ENCODE measurements at regions not wholly inside any gene's neighbourhood (a gene's known extent, or its start where the extent isn't known, plus 50 kb on each side); places are given as distances from the start of the nearest gene placed in this dataset.

GRCh38 chr5:9780501-9780900 is 150.3 kb upstream of the TAS2R1 start:
- H2BK120ac ChIP-seq (replicated peaks; ENCODE audit: low read depth, low read length) = no peak overlapping the region
- no peak overlapping the region for H2BK5ac ChIP-seq (ENCODE audit: low read depth, low read length)
- ChIA-PET CTCF (ENCODE audit: partially characterized antibody) (interaction anchor here (1.5 kb wide), 1 partner anchor 249 kb away, joined by 4 read pairs; no protein-coding TSS in a partner anchor), POLR2A (ENCODE audit: partially characterized antibody) (no interaction called here)
- H3K79me1 ChIP-seq (ENCODE audit: low read depth, low read length) = no peaks in the 10 kb centered on the region
- no peak overlapping the region for H3K9ac ChIP-seq (replicated peaks in 1 of 4; ENCODE audit: extremely low read depth in 1 of 4, low read depth in 3 of 4, low read length in 3 of 4)
- no peak overlapping the region for H2AFZ ChIP-seq (ENCODE audit: low read length)
- no peak overlapping the region for H3K14ac ChIP-seq (ENCODE audit: insufficient read length)
- no peaks in the 10 kb centered on the region for H4K20me1 ChIP-seq (replicated peaks in 1 of 2; ENCODE audit: control insufficient read depth in 1 of 2, insufficient read depth in 2 of 2, low read length in 2 of 2)
- no peak overlapping the region for H2BK20ac ChIP-seq (ENCODE audit: low read length)
- FAIRE-seq = no peak
- H3K56ac ChIP-seq (replicated peaks; ENCODE audit: insufficient read length, low read depth, low read length) = no peak overlapping the region
- no peaks in the 10 kb centered on the region for H3K23me2 ChIP-seq (ENCODE audit: low read depth, low read length)
- H3K9me3 ChIP-seq (ENCODE audit: insufficient read depth in 2 of 2, low read depth in 1 of 2, low read length in 1 of 2) = no peaks in the 10 kb centered on the region
- no peak overlapping the region for H2BK12ac ChIP-seq (ENCODE audit: low read depth, low read length)
- no peak overlapping the region for H2BK15ac ChIP-seq (ENCODE audit: low read length)
- no peak overlapping the region for H4K5ac ChIP-seq (ENCODE audit: insufficient read length, low read depth, low read length)
- no peaks in the 10 kb centered on the region for H3K36me3 ChIP-seq (ENCODE audit: control insufficient read depth in 2 of 4, insufficient read depth in 4 of 4, low read length in 3 of 4)
- peaks cover 0 to 5% (median 3%) of the 10 kb centered on the region in 4 experiments; a peak in 2 of 7 replicates for H3K4me1 ChIP-seq (replicated peaks in 1 of 4; ENCODE audit: control insufficient read depth in 3 of 4, insufficient read depth in 4 of 4, low read length in 3 of 4)
- no peaks in the 10 kb centered on the region for H3K27me3 ChIP-seq (replicated peaks in 1 of 4; ENCODE audit: control insufficient read depth in 3 of 4, extremely low read depth in 1 of 4, insufficient read depth in 3 of 4, low read length in 3 of 4)
- H3K27ac ChIP-seq (ENCODE audit: low read depth, low read length) = no peak overlapping the region
- H3K79me2 ChIP-seq (ENCODE audit: control insufficient read depth in 1 of 2, insufficient read depth in 2 of 2, low read length in 2 of 2) = no peaks in the 10 kb centered on the region
- no peak overlapping the region for H4K91ac ChIP-seq (replicated peaks; ENCODE audit: insufficient read length, low read length)
- H3K23ac ChIP-seq (ENCODE audit: insufficient read length) = no peak overlapping the region
- no peak overlapping the region for H3K4ac ChIP-seq (replicated peaks; ENCODE audit: insufficient read length, low read depth, low read length)
- no peak overlapping the region for H3K4me3 ChIP-seq (ENCODE audit: extremely low read depth in 1 of 4, insufficient read depth in 2 of 4, low read depth in 3 of 4, low read length in 4 of 4)
- H3K4me2 ChIP-seq (ENCODE audit: insufficient read depth in 1 of 2, low read depth in 2 of 2, low read length in 2 of 2) = no peak overlapping the region
- WGBS, 2 experiments (ENCODE audit: extremely low coverage in 1 of 2, insufficient coverage in 1 of 2, insufficient read length in 1 of 2, insufficient replicate concordance in 2 of 2, low coverage in 1 of 2, low lambda C conversion rate in 2 of 2, missing lambda C conversion rate in 1 of 2) = 91% methylated on average over 11 of the region's 11 CpGs; no CpG with 5 or more reads in 1 of the 2 experiments
- H3K18ac ChIP-seq (ENCODE audit: extremely low read depth, low read length) = no peak overlapping the region
- DNase-seq (ENCODE audit: low read depth in 1 of 2, low spot score in 2 of 2) = no peak
- H2AK5ac ChIP-seq (ENCODE audit: low read depth, low read length) = no peak overlapping the region
- H4K8ac ChIP-seq (ENCODE audit: extremely low read depth, insufficient read depth, low read length) = no peak overlapping the region
- no peak for TF ChIP-seq HDAC6 (IDR thresholded peaks at IDR 0.05; ENCODE audit: low read depth, low read length)
- TF ChIP-seq FOSL1 (IDR thresholded peaks at IDR 0.05; ENCODE audit: insufficient read depth, low read depth, low read length) = no peak
- TF ChIP-seq KDM5A (IDR thresholded peaks at IDR 0.05; ENCODE audit: low read length) = no peak
